HepG2 (cell line): ENCODE measurements at regions not wholly inside any gene's neighbourhood (a gene's known extent, or its start where the extent isn't known, plus 50 kb on each side); places are given as distances from the start of the nearest gene placed in this dataset.

Source experiments
- CTCF ChIP-seq: sonication (generic); formaldehyde crosslinking; IDR thresholded peaks from 2 replicates; pipeline ENCODE4 v1.5.0; 2020; ENCODE audit warnings: mild to moderate bottlenecking, missing genetic modification reagents, moderate library complexity
- MAX ChIP-seq: IDR thresholded peaks from 2 replicates; pipeline ENCODE4 v1.6.1; 2012; ENCODE audit warnings: inconsistent platforms
- POLR2AphosphoS5 ChIP-seq: IDR thresholded peaks from 2 replicates; pipeline ENCODE4 v1.6.1; 2012; ENCODE audit warnings: low read depth, low read length
- RFX5 ChIP-seq: IDR thresholded peaks from 2 replicates; pipeline ENCODE4 v1.6.1; 2011; ENCODE audit warnings: low read depth, low read length, improper control_type of control experiment
- SMC3 ChIP-seq: IDR thresholded peaks from 2 replicates; pipeline ENCODE4 v1.6.1; 2011; ENCODE audit warnings: low read length, improper control_type of control experiment
- YEATS4 ChIP-seq: sonication (generic); formaldehyde crosslinking; IDR thresholded peaks from 2 replicates; pipeline ENCODE4 v1.4.0; 2020; ENCODE audit warnings: missing genetic modification reagents, borderline replicate concordance
- ZKSCAN5 ChIP-seq: sonication (generic); formaldehyde crosslinking; IDR thresholded peaks from 2 replicates; pipeline ENCODE4 v1.5.1; 2020; ENCODE audit warnings: mild to moderate bottlenecking, missing genetic modification reagents

- TF ChIP-seq POLR2AphosphoS5 (no peak), YEATS4 (CRISPR knock-in tag) (no peak), SMC3 (no peak), ZKSCAN5 (CRISPR knock-in tag) (no peak), MAX (no peak), RFX5 (no peak), CTCF (no peak)
These were observed 244.9 kb downstream of the SEMA3D start for GRCh38 chr7:84941936-84942335.
